HEK293 (cell line): ENCODE measurements at regions not wholly inside any gene's neighbourhood (a gene's known extent, or its start where the extent isn't known, plus 50 kb on each side); places are given as distances from the start of the nearest gene placed in this dataset.

ENCODE experiments used
- CTCF ChIA-PET: fragments of 350-600 bp; formaldehyde crosslinking; extraction: SDS; loops from one replicate; lab custom pipeline; 2021; ENCODE audit warnings: antibody characterized with exemption; lab: Yijun Ruan, JAX
- POLR2A ChIA-PET: fragments of 300-600 bp; formaldehyde crosslinking; extraction: SDS; loops from one replicate; lab custom pipeline; 2020; ENCODE audit warnings: antibody characterized with exemption, inconsistent platforms; lab: Yijun Ruan, JAX
- H3K27ac ChIP-seq: fragments of 200-500 bp; sonication (Bioruptor generic); 2 replicates; pipeline ENCODE4 v1.5.1; 2014; ENCODE audit warnings: low read depth, low read length, control low read depth, inconsistent platforms; ENCODE audit errors: extremely low read depth
- H3K36me3 ChIP-seq, 2 experiments: fragments of 200-500 bp in 1 of 2; sonication (Bioruptor generic) in 1 of 2; 1 replicate in 1 of 2; 2 replicates in 1 of 2; pipeline ENCODE4 v1.5.1; 2014 to 2017; ENCODE audit warnings: inconsistent platforms in 2 of 2, low read length in 2 of 2; ENCODE audit not compliant: control insufficient read depth in 2 of 2, insufficient read depth in 1 of 2
- H3K4me1 ChIP-seq: fragments of 200-500 bp; sonication (Bioruptor generic); 2 replicates; pipeline ENCODE4 v1.5.1; 2014; ENCODE audit warnings: mild to moderate bottlenecking, low read length, inconsistent platforms; ENCODE audit not compliant: control insufficient read depth, insufficient read depth
- H3K4me3 ChIP-seq: 2 replicates; pipeline ENCODE4 v1.5.1; 2011; ENCODE audit warnings: low read depth, mild to moderate bottlenecking, control low read depth, low read length, moderate library complexity
- H3K9me3 ChIP-seq: fragments of 200-500 bp; sonication (Bioruptor generic); 2 replicates; pipeline ENCODE4 v1.5.1; 2014; ENCODE audit warnings: low read depth, low read length, inconsistent platforms; ENCODE audit not compliant: control insufficient read depth, insufficient read depth
- GFI1B ChIP-seq: fragments of 450-650 bp; formaldehyde crosslinking; IDR thresholded peaks from 2 replicates; pipeline ENCODE4 v1.5.1; 2016; ENCODE audit warnings: missing biosample characterization, missing genetic modification characterization
- OVOL3 ChIP-seq: fragments of 450-650 bp; formaldehyde crosslinking; IDR thresholded peaks from 2 replicates; pipeline ENCODE4 v1.5.1; 2016; ENCODE audit warnings: missing biosample characterization, missing genetic modification characterization
- PRDM1 ChIP-seq: fragments of 450-650 bp; formaldehyde crosslinking; IDR thresholded peaks from 2 replicates; pipeline ENCODE4; 2016; ENCODE audit warnings: missing biosample characterization, missing genetic modification characterization
- PRDM6 ChIP-seq: fragments of 450-650 bp; formaldehyde crosslinking; IDR thresholded peaks from 2 replicates; pipeline ENCODE4 v1.5.1; 2017; ENCODE audit warnings: missing biosample characterization, missing genetic modification characterization
- ZBTB1 ChIP-seq: fragments of 450-650 bp; formaldehyde crosslinking; IDR thresholded peaks from 2 replicates; pipeline ENCODE4 v1.5.1; 2016; ENCODE audit warnings: missing biosample characterization, missing genetic modification characterization
- ZFHX2 ChIP-seq: fragments of 450-650 bp; formaldehyde crosslinking; conservative IDR thresholded peaks from 2 replicates; pipeline ENCODE4 v1.5.1; 2016; ENCODE audit warnings: missing biosample characterization, missing genetic modification characterization
- ZFP3 ChIP-seq: fragments of 450-650 bp; formaldehyde crosslinking; IDR thresholded peaks from 2 replicates; pipeline ENCODE4 v1.5.1; 2016; ENCODE audit warnings: low read depth, missing biosample characterization, missing genetic modification characterization
- ZNF148 ChIP-seq: fragments of 450-650 bp; formaldehyde crosslinking; IDR thresholded peaks from 2 replicates; pipeline ENCODE4 v1.5.0; 2017; ENCODE audit warnings: missing biosample characterization, missing genetic modification characterization, borderline replicate concordance
- ZNF157 ChIP-seq: fragments of 450-650 bp; formaldehyde crosslinking; IDR thresholded peaks from 2 replicates; pipeline ENCODE4 v1.5.1; 2016; ENCODE audit warnings: missing biosample characterization, missing genetic modification characterization
- ZNF26 ChIP-seq: fragments of 450-650 bp; formaldehyde crosslinking; IDR thresholded peaks from 2 replicates; pipeline ENCODE4 v1.5.1; 2016; ENCODE audit warnings: missing biosample characterization, missing genetic modification characterization
- ZNF391 ChIP-seq: fragments of 450-650 bp; formaldehyde crosslinking; IDR thresholded peaks from 2 replicates; pipeline ENCODE4 v1.5.1; 2016; ENCODE audit warnings: low read depth, missing biosample characterization, missing genetic modification characterization, borderline replicate concordance
- ZNF423 ChIP-seq: fragments of 450-650 bp; formaldehyde crosslinking; IDR thresholded peaks from 2 replicates; pipeline ENCODE4 v1.5.1; 2016; ENCODE audit warnings: missing biosample characterization, missing genetic modification characterization
- ZNF549 ChIP-seq: fragments of 450-650 bp; IDR thresholded peaks from 2 replicates; pipeline ENCODE4 v1.5.1; 2018; ENCODE audit warnings: missing biosample characterization, missing genetic modification characterization, mild to moderate bottlenecking, inconsistent platforms, moderate library complexity
- ZNF600 ChIP-seq: fragments of 450-650 bp; formaldehyde crosslinking; IDR thresholded peaks from 2 replicates; pipeline ENCODE4 v1.5.1; 2016; ENCODE audit warnings: missing biosample characterization, missing genetic modification characterization
- ZNF623 ChIP-seq: fragments of 450-650 bp; formaldehyde crosslinking; IDR thresholded peaks from 2 replicates; pipeline ENCODE4 v1.5.1; 2016; ENCODE audit warnings: missing biosample characterization, missing genetic modification characterization
- ZXDB ChIP-seq: fragments of 450-650 bp; formaldehyde crosslinking; IDR thresholded peaks from 2 replicates; pipeline ENCODE4 v1.5.1; 2016; ENCODE audit warnings: missing biosample characterization, missing genetic modification characterization

- no peaks in the 10 kb centered on the region for H3K4me1 ChIP-seq
- H3K27ac ChIP-seq = no peak overlapping the region
- CTCF ChIA-PET = interaction anchor here (0.8 kb wide), 2 partner anchors 42 to 209 kb away, joined by 3 read pairs; no protein-coding TSS in a partner anchor
- H3K36me3 ChIP-seq = no peaks in the 10 kb centered on the region
- TF ChIP-seq PRDM6 (tag by site-specific recombination) (no peak), ZNF623 (tag by site-specific recombination) (no peak), ZNF26 (tag by site-specific recombination) (no peak), ZNF600 (tag by site-specific recombination) (no peak), ZFHX2 (tag by site-specific recombination) (no peak), ZBTB1 (tag by site-specific recombination) (no peak), PRDM1 (tag by site-specific recombination) (no peak), ZXDB (no peak), ZNF391 (tag by site-specific recombination) (no peak)
- no peaks in the 10 kb centered on the region for H3K9me3 ChIP-seq
- POLR2A ChIA-PET = no interaction called here
- no peak overlapping the region for H3K4me3 ChIP-seq
Measured at GRCh38 chr5:52706775-52707174, 80.9 kb upstream of the ITGA1 start.

- no peak for TF ChIP-seq GFI1B (tag by site-specific recombination)
- TF ChIP-seq ZFP3 (tag by site-specific recombination) = no peak
- no peak for TF ChIP-seq ZNF549 (tag by site-specific recombination)
- no peaks in the 10 kb centered on the region for H3K4me1 ChIP-seq
- no peaks in the 10 kb centered on the region for H3K9me3 ChIP-seq
- no peak overlapping the region for H3K27ac ChIP-seq
- H3K36me3 ChIP-seq = no peaks in the 10 kb centered on the region
- POLR2A ChIA-PET = no interaction called here
- CTCF ChIA-PET = interaction anchor here (0.6 to 0.8 kb wide), 3 partner anchors 43 to 425 kb away, joined by 3 read pairs; no protein-coding TSS in a partner anchor
- no peak overlapping the region for H3K4me3 ChIP-seq
Measured at GRCh38 chr5:52707616-52708015, 80.1 kb upstream of the ITGA1 start.

- H3K36me3 ChIP-seq = no peaks in the 10 kb centered on the region
- POLR2A ChIA-PET = no interaction called here
- H3K4me3 ChIP-seq = no peak overlapping the region
- H3K4me1 ChIP-seq = no peaks in the 10 kb centered on the region
- CTCF ChIA-PET = no interaction called here
- TF ChIP-seq PRDM1 (tag by site-specific recombination) (no peak), ZNF148 (tag by site-specific recombination) (no peak), OVOL3 (tag by site-specific recombination) (no peak), ZNF423 (tag by site-specific recombination) (no peak), ZNF157 (tag by site-specific recombination) (no peak)
- TF ChIP-seq, all 188 proteins: peak for 0
- H3K27ac ChIP-seq = no peak overlapping the region
- H3K9me3 ChIP-seq = no peaks in the 10 kb centered on the region
Measured at GRCh38 chr5:52708463-52708862, 79.3 kb upstream of the ITGA1 start.
